Loucy (cell line): ENCODE measurements at regions not wholly inside any gene's neighbourhood (a gene's known extent, or its start where the extent isn't known, plus 50 kb on each side); places are given as distances from the start of the nearest gene placed in this dataset.

ENCODE experiments used
- H2AFZ ChIP-seq: fragments of 200-600 bp; sonication (generic); 2 replicates; pipeline ENCODE4 v1.6.0; 2016; ENCODE audit warnings: antibody characterized with exemption, mild to moderate bottlenecking, low read length, moderate library complexity
- H3F3A ChIP-seq: fragments of 200-600 bp; 2 replicates; pipeline ENCODE4 v1.6.0; 2016; ENCODE audit warnings: antibody characterized with exemption, low read depth, mild to moderate bottlenecking
- H3K27me3 ChIP-seq: fragments of 200-600 bp; sonication (generic); 2 replicates; pipeline ENCODE4 v1.6.1; 2014; ENCODE audit warnings: low read length, mild to moderate bottlenecking; ENCODE audit not compliant: insufficient read depth, poor library complexity, severe bottlenecking
- H3K36me3 ChIP-seq: fragments of 200-600 bp; sonication (generic); 2 replicates; pipeline ENCODE4 v1.6.1; 2016; ENCODE audit warnings: low read length; ENCODE audit not compliant: insufficient read depth
- H3K4me1 ChIP-seq: fragments of 200-600 bp; sonication (generic); 2 replicates; pipeline ENCODE4 v1.5.1; 2014; ENCODE audit warnings: low read length, mild to moderate bottlenecking; ENCODE audit not compliant: insufficient read depth, poor library complexity, severe bottlenecking
- H3K4me2 ChIP-seq: fragments of 200-600 bp; sonication (generic); 2 replicates; pipeline ENCODE4 v1.6.0; 2014; ENCODE audit warnings: antibody characterized with exemption, low read length, low read depth, mild to moderate bottlenecking; ENCODE audit not compliant: poor library complexity, severe bottlenecking
- H3K4me3 ChIP-seq: fragments of 200-600 bp; sonication (generic); 2 replicates; pipeline ENCODE4 v1.5.1; 2014; ENCODE audit warnings: low read length, mild to moderate bottlenecking, mixed read lengths; ENCODE audit not compliant: poor library complexity, severe bottlenecking
- H3K79me2 ChIP-seq: fragments of 200-600 bp; sonication (generic); 2 replicates; pipeline ENCODE4 v1.6.1; 2014; ENCODE audit warnings: low read length; ENCODE audit not compliant: insufficient read depth
- H3K9ac ChIP-seq: fragments of 200-600 bp; sonication (generic); 2 replicates; pipeline ENCODE4 v1.6.0; 2014; ENCODE audit warnings: mild to moderate bottlenecking, low read depth, low read length, moderate library complexity; ENCODE audit not compliant: poor library complexity, severe bottlenecking
- H3K9me2 ChIP-seq: fragments of 200-600 bp; sonication (generic); replicated peaks from 2 replicates; pipeline ENCODE4 v1.6.1; 2016; ENCODE audit warnings: low read depth, low read length, mixed read lengths
- H3K9me3 ChIP-seq: fragments of 200-600 bp; sonication (generic); 2 replicates; pipeline ENCODE4 v1.6.1; 2014; ENCODE audit warnings: mild to moderate bottlenecking, antibody characterized with exemption, low read length, low read depth; ENCODE audit not compliant: insufficient read depth
- H4K20me1 ChIP-seq: fragments of 200-600 bp; sonication (generic); 2 replicates; pipeline ENCODE4 v1.6.0; 2014; ENCODE audit warnings: antibody characterized with exemption, low read length, mild to moderate bottlenecking; ENCODE audit not compliant: insufficient read depth, poor library complexity, severe bottlenecking
- CTCF ChIP-seq: fragments of 200-600 bp; sonication (generic); conservative IDR thresholded peaks from 2 replicates; pipeline ENCODE4 v1.5.1; 2014; ENCODE audit warnings: mild to moderate bottlenecking, antibody characterized with exemption, low read length
- EZH2phosphoT487 ChIP-seq: fragments of 200-600 bp; IDR thresholded peaks from 2 replicates; pipeline ENCODE4 v1.6.1; 2018; ENCODE audit warnings: antibody characterized with exemption, mild to moderate bottlenecking, moderate library complexity, borderline replicate concordance

- H3K36me3 ChIP-seq, result no peaks in the 10 kb centered on the region
- H3K9me3 ChIP-seq, result peaks cover 13% of the 10 kb centered on the region
- H2AFZ ChIP-seq, result no peak overlapping the region
- no peak overlapping the region for H3K9ac ChIP-seq
- no peaks in the 10 kb centered on the region for H3K79me2 ChIP-seq
- H4K20me1 ChIP-seq, result no peaks in the 10 kb centered on the region
- no peak overlapping the region for H3K4me3 ChIP-seq
- no peak overlapping the region for H3K4me2 ChIP-seq
- no peaks in the 10 kb centered on the region for H3K4me1 ChIP-seq
- no peaks in the 10 kb centered on the region for H3F3A ChIP-seq
- TF ChIP-seq EZH2phosphoT487 (no peak), CTCF (no peak)
- no peaks in the 10 kb centered on the region for H3K27me3 ChIP-seq
- no peaks in the 10 kb centered on the region for H3K9me2 ChIP-seq
Observed at GRCh38 chr10:131815266-131816156, 85.3 kb upstream of the PPP2R2D start.

- no peaks in the 10 kb centered on the region for H4K20me1 ChIP-seq
- no peaks in the 10 kb centered on the region for H3F3A ChIP-seq
- H3K4me1 ChIP-seq, result no peaks in the 10 kb centered on the region
- no peaks in the 10 kb centered on the region for H3K27me3 ChIP-seq
- no peaks in the 10 kb centered on the region for H3K79me2 ChIP-seq
- no peak overlapping the region for H3K4me2 ChIP-seq
- no peaks in the 10 kb centered on the region for H3K36me3 ChIP-seq
- TF ChIP-seq CTCF (no peak), EZH2phosphoT487 (no peak)
- no peaks in the 10 kb centered on the region for H3K9me2 ChIP-seq
- no peak overlapping the region for H3K4me3 ChIP-seq
- H3K9me3 ChIP-seq, result peaks cover 6% of the 10 kb centered on the region
- H2AFZ ChIP-seq, result no peak overlapping the region
- H3K9ac ChIP-seq, result no peak overlapping the region
Observed at GRCh38 chr10:131816157-131816775, 84.5 kb upstream of the PPP2R2D start.

GRCh38 chr10:131816941-131817700 lies 83.7 kb upstream of the PPP2R2D start:
- TF ChIP-seq CTCF, result no peak
- Histone ChIP-seq H3K9me3 (no peaks in the 10 kb centered on the region; the same call in 1 of the 2 replicates), H3F3A (no peaks in the 10 kb centered on the region), H3K4me2 (no peak overlapping the region), H3K27me3 (no peaks in the 10 kb centered on the region), H3K4me1 (no peaks in the 10 kb centered on the region), H3K9me2 (no peaks in the 10 kb centered on the region), H3K9ac (no peak overlapping the region), H4K20me1 (no peaks in the 10 kb centered on the region), H3K79me2 (no peaks in the 10 kb centered on the region), H3K4me3 (no peak overlapping the region), H2AFZ (no peak overlapping the region), H3K36me3 (no peaks in the 10 kb centered on the region)
